WTC11 (cell line): ENCODE measurements at regions not wholly inside any gene's neighbourhood (a gene's known extent, or its start where the extent isn't known, plus 50 kb on each side); places are given as distances from the start of the nearest gene placed in this dataset.

Experiments
- ATAC-seq: fragments of 200-7000 bp; cut with Tn5 transposase; 2 replicates; pipeline ENCODE4 v1.10.0; 2021; ENCODE audit warnings: mild to moderate bottlenecking, moderate library complexity
- CTCF ChIA-PET: fragments of 300-600 bp; sonication (Branson Sonifier 250); formaldehyde crosslinking; loops from one replicate; lab custom pipeline; 2021; ENCODE audit warnings: antibody characterized with exemption; lab: Charles Lee
- POLR2A ChIA-PET: fragments of 350-600 bp; sonication (Branson Sonifier 250); formaldehyde crosslinking; loops from one replicate; lab custom pipeline; 2021; ENCODE audit warnings: antibody characterized with exemption; lab: Charles Lee
- DNase-seq: peaks from one replicate; pipeline ENCODE4 v3.0.0; 2021; ENCODE audit warnings: low spot score
- H3K27ac Mint-ChIP-seq: 2 replicates; pipeline ENCODE4 v1.8.0; 2021; ENCODE audit warnings: mixed read lengths
- H3K27me3 Mint-ChIP-seq: 2 replicates; pipeline ENCODE4 v1.8.0; 2021; ENCODE audit warnings: low read depth, mild to moderate bottlenecking, moderate library complexity, mixed read lengths
- H3K36me3 Mint-ChIP-seq: 2 replicates; pipeline ENCODE4 v1.8.0; 2021; ENCODE audit warnings: mixed read lengths
- H3K4me1 Mint-ChIP-seq: 2 replicates; pipeline ENCODE4 v1.8.0; 2022; ENCODE audit warnings: mixed read lengths
- H3K4me3 Mint-ChIP-seq: 2 replicates; pipeline ENCODE4 v1.8.0; 2021; ENCODE audit warnings: mild to moderate bottlenecking, moderate library complexity, mixed read lengths
- H3K9me3 Mint-ChIP-seq: 2 replicates; pipeline ENCODE4 v1.8.0; 2021; ENCODE audit warnings: mixed read lengths
- ATF1 ChIP-seq: sonication (generic); formaldehyde crosslinking; IDR thresholded peaks from 2 replicates; pipeline ENCODE4 v1.8.1; 2023; ENCODE audit warnings: mild to moderate bottlenecking, moderate library complexity, missing genetic modification reagents
- CBFB ChIP-seq: sonication (generic); formaldehyde crosslinking; IDR thresholded peaks from 2 replicates; pipeline ENCODE4 v1.8.1; 2022; ENCODE audit warnings: mild to moderate bottlenecking, low read depth, missing genetic modification reagents
- CREM ChIP-seq: sonication (generic); formaldehyde crosslinking; IDR thresholded peaks from 2 replicates; pipeline ENCODE4 v1.8.1; 2022; ENCODE audit warnings: mild to moderate bottlenecking, missing genetic modification reagents, moderate library complexity
- EMX1 ChIP-seq: fragments of 250-450 bp; sonication (Bioruptor Pico); IDR thresholded peaks from 2 replicates; pipeline ENCODE4 v1.8.0; 2021; ENCODE audit warnings: mild to moderate bottlenecking
- FOXK1 ChIP-seq: sonication (generic); formaldehyde crosslinking; IDR thresholded peaks from 2 replicates; pipeline ENCODE4 v1.8.0; 2022; ENCODE audit warnings: mild to moderate bottlenecking, moderate library complexity, missing genetic modification reagents
- GTF2I ChIP-seq: fragments of 250-450 bp; sonication (Bioruptor Pico); conservative IDR thresholded peaks from 2 replicates; pipeline ENCODE4 v1.4.0; 2021; ENCODE audit warnings: mild to moderate bottlenecking
- NFATC4 ChIP-seq: fragments of 250-450 bp; sonication (Bioruptor Pico); IDR thresholded peaks from 2 replicates; pipeline ENCODE4 v1.9.0; 2021; ENCODE audit warnings: mild to moderate bottlenecking
- NFE2L1 ChIP-seq: sonication (generic); formaldehyde crosslinking; IDR thresholded peaks from 2 replicates; pipeline ENCODE4 v1.8.1; 2023; ENCODE audit warnings: missing genetic modification reagents
- NFYB ChIP-seq: sonication (generic); formaldehyde crosslinking; conservative IDR thresholded peaks from 2 replicates; pipeline ENCODE4 v1.8.0; 2022; ENCODE audit warnings: low read depth, missing genetic modification reagents
- NR2C2 ChIP-seq: sonication (generic); formaldehyde crosslinking; IDR thresholded peaks from 2 replicates; pipeline ENCODE4 v1.8.0; 2022; ENCODE audit warnings: mild to moderate bottlenecking, missing genetic modification reagents
- RELA ChIP-seq: sonication (generic); formaldehyde crosslinking; IDR thresholded peaks from 2 replicates; pipeline ENCODE4 v1.8.1; 2022; ENCODE audit warnings: missing genetic modification reagents, mild to moderate bottlenecking, borderline replicate concordance
- RORB ChIP-seq: fragments of 250-450 bp; sonication (Bioruptor Pico); IDR thresholded peaks from 2 replicates; pipeline ENCODE4 v1.9.0; 2021; ENCODE audit warnings: mild to moderate bottlenecking
- SMAD3 ChIP-seq: sonication (generic); formaldehyde crosslinking; IDR thresholded peaks from 2 replicates; pipeline ENCODE4 v1.8.0; 2022; ENCODE audit warnings: missing genetic modification reagents, mild to moderate bottlenecking, borderline replicate concordance
- TEAD4 ChIP-seq: sonication (generic); formaldehyde crosslinking; IDR thresholded peaks from 2 replicates; pipeline ENCODE4 v1.8.0; 2022; ENCODE audit warnings: mild to moderate bottlenecking, missing genetic modification reagents
- ZNF263 ChIP-seq: sonication (generic); formaldehyde crosslinking; IDR thresholded peaks from 2 replicates; pipeline ENCODE4 v1.8.1; 2022; ENCODE audit warnings: low read depth, mild to moderate bottlenecking, moderate library complexity, missing genetic modification reagents
- TF ChIP-seq, protein P1 (sequence below): sonication (generic); formaldehyde crosslinking; IDR thresholded peaks from 2 replicates; pipeline ENCODE4 v1.8.0; 2022; ENCODE audit warnings: mild to moderate bottlenecking, missing genetic modification reagents
- TF ChIP-seq, protein P2 (sequence below): fragments of 200-600 bp; IDR thresholded peaks from 2 replicates; pipeline ENCODE4 v1.8.0; 2022; ENCODE audit warnings: antibody characterized with exemption
- TF ChIP-seq, protein P3 (sequence below): sonication (generic); formaldehyde crosslinking; IDR thresholded peaks from 2 replicates; pipeline ENCODE4 v1.8.1; 2023; ENCODE audit warnings: mild to moderate bottlenecking, missing genetic modification reagents, moderate library complexity
- TF ChIP-seq, protein P4 (sequence below): sonication (generic); formaldehyde crosslinking; conservative IDR thresholded peaks from 2 replicates; pipeline ENCODE4 v1.8.1; 2023; ENCODE audit warnings: mild to moderate bottlenecking, low read depth, missing genetic modification reagents, moderate library complexity
- TF ChIP-seq, protein P5 (sequence below): sonication (generic); formaldehyde crosslinking; IDR thresholded peaks from 2 replicates; pipeline ENCODE4 v1.8.0; 2022; ENCODE audit warnings: mild to moderate bottlenecking, missing genetic modification reagents
- TF ChIP-seq, protein P6 (sequence below): fragments of 250-450 bp; sonication (Bioruptor Pico); IDR thresholded peaks from 2 replicates; pipeline ENCODE4 v2.1.2; 2022; ENCODE audit warnings: mild to moderate bottlenecking, moderate library complexity
- TF ChIP-seq, protein P7 (sequence below): sonication (generic); formaldehyde crosslinking; IDR thresholded peaks from 2 replicates; pipeline ENCODE4 v1.8.1; 2022; ENCODE audit warnings: missing genetic modification reagents, borderline replicate concordance

DNA sequence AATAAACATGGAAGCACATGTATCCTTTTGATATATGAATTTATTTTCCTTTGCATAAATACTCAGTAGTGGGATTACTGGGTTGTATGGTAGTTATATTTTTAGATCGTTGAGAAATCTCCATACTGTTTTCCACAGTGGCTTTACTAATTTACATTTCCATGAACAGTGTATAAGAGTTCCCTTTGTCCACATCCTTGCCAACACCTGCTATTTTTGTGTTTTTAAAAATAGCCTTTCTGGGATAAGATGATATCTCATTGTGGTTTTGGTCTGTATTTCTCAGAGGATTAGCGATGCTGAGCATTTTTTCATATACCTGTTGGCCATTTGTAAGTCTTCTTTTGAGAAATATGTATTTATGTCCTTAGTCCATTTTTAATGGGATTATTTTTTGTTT lies 329.2 kb upstream of the KITLG start (continued):
- TF ChIP-seq, protein P1, sequence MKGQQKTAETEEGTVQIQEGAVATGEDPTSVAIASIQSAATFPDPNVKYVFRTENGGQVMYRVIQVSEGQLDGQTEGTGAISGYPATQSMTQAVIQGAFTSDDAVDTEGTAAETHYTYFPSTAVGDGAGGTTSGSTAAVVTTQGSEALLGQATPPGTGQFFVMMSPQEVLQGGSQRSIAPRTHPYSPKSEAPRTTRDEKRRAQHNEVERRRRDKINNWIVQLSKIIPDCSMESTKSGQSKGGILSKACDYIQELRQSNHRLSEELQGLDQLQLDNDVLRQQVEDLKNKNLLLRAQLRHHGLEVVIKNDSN (CRISPR knock-in tag) = no peak
- no peak for TF ChIP-seq NFATC4 (CRISPR knock-in tag)
- TF ChIP-seq ATF1 (CRISPR knock-in tag) = no peak
- no peak for TF ChIP-seq NFE2L1 (CRISPR knock-in tag)

DNA sequence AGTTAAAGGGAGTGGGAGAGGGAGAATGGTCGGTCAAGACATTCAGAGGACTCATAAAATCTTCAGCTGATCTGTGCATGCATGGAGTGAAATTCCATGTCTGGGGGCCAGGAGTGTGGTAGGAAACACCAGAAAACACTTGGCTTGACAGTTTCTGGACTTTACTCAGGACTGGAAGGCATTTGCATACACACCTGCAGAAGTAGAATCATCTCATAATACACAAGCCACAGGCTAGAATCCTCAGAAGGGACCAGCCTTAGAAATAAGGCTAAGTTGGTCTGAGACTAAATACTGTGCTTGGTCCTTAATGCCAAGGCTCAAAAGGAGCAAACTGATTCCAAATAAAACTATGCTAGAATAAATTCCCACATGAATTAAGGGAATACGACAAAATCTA lies 328.1 kb upstream of the KITLG start:
- Mint-ChIP-seq H3K36me3 (no peaks in the 10 kb centered on the region), H3K9me3 (peaks cover 11% of the 10 kb centered on the region; the same call in 1 of the 2 replicates), H3K4me3 (no peak overlapping the region), H3K27me3 (no peaks in the 10 kb centered on the region)
- no peak for DNase-seq
- POLR2A ChIA-PET = no interaction called here
- CTCF ChIA-PET = no interaction called here
- ATAC-seq = no peak
- TF ChIP-seq RORB (CRISPR knock-in tag) (no peak), NFYB (CRISPR knock-in tag) (no peak), CREM (CRISPR knock-in tag) (no peak), ZNF263 (CRISPR knock-in tag) (no peak), NR2C2 (CRISPR knock-in tag) (no peak), FOXK1 (CRISPR knock-in tag) (no peak), ATF1 (CRISPR knock-in tag) (no peak), GTF2I (CRISPR knock-in tag) (no peak), NFATC4 (CRISPR knock-in tag) (no peak), EMX1 (CRISPR knock-in tag) (no peak), TEAD4 (CRISPR knock-in tag) (no peak), SMAD3 (CRISPR knock-in tag) (no peak), RELA (CRISPR knock-in tag) (no peak), CBFB (CRISPR knock-in tag) (no peak)
- TF ChIP-seq, protein P2, sequence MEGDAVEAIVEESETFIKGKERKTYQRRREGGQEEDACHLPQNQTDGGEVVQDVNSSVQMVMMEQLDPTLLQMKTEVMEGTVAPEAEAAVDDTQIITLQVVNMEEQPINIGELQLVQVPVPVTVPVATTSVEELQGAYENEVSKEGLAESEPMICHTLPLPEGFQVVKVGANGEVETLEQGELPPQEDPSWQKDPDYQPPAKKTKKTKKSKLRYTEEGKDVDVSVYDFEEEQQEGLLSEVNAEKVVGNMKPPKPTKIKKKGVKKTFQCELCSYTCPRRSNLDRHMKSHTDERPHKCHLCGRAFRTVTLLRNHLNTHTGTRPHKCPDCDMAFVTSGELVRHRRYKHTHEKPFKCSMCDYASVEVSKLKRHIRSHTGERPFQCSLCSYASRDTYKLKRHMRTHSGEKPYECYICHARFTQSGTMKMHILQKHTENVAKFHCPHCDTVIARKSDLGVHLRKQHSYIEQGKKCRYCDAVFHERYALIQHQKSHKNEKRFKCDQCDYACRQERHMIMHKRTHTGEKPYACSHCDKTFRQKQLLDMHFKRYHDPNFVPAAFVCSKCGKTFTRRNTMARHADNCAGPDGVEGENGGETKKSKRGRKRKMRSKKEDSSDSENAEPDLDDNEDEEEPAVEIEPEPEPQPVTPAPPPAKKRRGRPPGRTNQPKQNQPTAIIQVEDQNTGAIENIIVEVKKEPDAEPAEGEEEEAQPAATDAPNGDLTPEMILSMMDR = no peak
- TF ChIP-seq, protein P3, sequence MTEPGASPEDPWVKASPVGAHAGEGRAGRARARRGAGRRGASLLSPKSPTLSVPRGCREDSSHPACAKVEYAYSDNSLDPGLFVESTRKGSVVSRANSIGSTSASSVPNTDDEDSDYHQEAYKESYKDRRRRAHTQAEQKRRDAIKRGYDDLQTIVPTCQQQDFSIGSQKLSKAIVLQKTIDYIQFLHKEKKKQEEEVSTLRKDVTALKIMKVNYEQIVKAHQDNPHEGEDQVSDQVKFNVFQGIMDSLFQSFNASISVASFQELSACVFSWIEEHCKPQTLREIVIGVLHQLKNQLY (CRISPR knock-in tag) = no peak
- TF ChIP-seq, protein P4, sequence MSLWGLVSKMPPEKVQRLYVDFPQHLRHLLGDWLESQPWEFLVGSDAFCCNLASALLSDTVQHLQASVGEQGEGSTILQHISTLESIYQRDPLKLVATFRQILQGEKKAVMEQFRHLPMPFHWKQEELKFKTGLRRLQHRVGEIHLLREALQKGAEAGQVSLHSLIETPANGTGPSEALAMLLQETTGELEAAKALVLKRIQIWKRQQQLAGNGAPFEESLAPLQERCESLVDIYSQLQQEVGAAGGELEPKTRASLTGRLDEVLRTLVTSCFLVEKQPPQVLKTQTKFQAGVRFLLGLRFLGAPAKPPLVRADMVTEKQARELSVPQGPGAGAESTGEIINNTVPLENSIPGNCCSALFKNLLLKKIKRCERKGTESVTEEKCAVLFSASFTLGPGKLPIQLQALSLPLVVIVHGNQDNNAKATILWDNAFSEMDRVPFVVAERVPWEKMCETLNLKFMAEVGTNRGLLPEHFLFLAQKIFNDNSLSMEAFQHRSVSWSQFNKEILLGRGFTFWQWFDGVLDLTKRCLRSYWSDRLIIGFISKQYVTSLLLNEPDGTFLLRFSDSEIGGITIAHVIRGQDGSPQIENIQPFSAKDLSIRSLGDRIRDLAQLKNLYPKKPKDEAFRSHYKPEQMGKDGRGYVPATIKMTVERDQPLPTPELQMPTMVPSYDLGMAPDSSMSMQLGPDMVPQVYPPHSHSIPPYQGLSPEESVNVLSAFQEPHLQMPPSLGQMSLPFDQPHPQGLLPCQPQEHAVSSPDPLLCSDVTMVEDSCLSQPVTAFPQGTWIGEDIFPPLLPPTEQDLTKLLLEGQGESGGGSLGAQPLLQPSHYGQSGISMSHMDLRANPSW (CRISPR knock-in tag) = no peak
- TF ChIP-seq, protein P5, sequence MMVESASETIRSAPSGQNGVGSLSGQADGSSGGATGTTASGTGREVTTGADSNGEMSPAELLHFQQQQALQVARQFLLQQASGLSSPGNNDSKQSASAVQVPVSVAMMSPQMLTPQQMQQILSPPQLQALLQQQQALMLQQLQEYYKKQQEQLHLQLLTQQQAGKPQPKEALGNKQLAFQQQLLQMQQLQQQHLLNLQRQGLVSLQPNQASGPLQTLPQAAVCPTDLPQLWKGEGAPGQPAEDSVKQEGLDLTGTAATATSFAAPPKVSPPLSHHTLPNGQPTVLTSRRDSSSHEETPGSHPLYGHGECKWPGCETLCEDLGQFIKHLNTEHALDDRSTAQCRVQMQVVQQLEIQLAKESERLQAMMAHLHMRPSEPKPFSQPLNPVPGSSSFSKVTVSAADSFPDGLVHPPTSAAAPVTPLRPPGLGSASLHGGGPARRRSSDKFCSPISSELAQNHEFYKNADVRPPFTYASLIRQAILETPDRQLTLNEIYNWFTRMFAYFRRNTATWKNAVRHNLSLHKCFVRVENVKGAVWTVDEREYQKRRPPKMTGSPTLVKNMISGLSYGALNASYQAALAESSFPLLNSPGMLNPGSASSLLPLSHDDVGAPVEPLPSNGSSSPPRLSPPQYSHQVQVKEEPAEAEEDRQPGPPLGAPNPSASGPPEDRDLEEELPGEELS (CRISPR knock-in tag) = no peak
- TF ChIP-seq, protein P6, sequence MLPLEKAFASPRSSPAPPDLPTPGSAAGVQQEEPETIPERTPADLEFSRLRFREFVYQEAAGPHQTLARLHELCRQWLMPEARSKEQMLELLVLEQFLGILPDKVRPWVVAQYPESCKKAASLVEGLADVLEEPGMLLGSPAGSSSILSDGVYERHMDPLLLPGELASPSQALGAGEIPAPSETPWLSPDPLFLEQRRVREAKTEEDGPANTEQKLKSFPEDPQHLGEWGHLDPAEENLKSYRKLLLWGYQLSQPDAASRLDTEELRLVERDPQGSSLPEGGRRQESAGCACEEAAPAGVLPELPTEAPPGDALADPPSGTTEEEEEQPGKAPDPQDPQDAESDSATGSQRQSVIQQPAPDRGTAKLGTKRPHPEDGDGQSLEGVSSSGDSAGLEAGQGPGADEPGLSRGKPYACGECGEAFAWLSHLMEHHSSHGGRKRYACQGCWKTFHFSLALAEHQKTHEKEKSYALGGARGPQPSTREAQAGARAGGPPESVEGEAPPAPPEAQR (CRISPR knock-in tag) = no peak
- TF ChIP-seq, protein P7, sequence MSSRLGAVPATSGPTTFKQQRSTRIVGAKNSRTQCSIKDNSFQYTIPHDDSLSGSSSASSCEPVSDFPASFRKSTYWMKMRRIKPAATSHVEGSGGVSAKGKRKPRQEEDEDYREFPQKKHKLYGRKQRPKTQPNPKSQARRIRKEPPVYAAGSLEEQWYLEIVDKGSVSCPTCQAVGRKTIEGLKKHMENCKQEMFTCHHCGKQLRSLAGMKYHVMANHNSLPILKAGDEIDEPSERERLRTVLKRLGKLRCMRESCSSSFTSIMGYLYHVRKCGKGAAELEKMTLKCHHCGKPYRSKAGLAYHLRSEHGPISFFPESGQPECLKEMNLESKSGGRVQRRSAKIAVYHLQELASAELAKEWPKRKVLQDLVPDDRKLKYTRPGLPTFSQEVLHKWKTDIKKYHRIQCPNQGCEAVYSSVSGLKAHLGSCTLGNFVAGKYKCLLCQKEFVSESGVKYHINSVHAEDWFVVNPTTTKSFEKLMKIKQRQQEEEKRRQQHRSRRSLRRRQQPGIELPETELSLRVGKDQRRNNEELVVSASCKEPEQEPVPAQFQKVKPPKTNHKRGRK (CRISPR knock-in tag) = no peak
- TF ChIP-seq, all 79 proteins: peak for 0
- Mint-ChIP-seq H3K27ac (no peak overlapping the region), H3K4me1 (no peaks in the 10 kb centered on the region)
